ENCODE measurements at regions not wholly inside any gene's neighbourhood (a gene's known extent, or its start where the extent isn't known, plus 50 kb on each side); places are given as distances from the start of the nearest gene placed in this dataset.

GRCh38 chr2:104405623-104406022 is 448.3 kb upstream of the POU3F3 start:
- Histone ChIP-seq H3K4me2 (no peak overlapping the region), H3K9me3 (no peaks in the 10 kb centered on the region), H3K4me3 (no peak overlapping the region), H3K4me1 (no peaks in the 10 kb centered on the region), H3K27ac (no peak overlapping the region)
- TF ChIP-seq FOSL2 (IDR thresholded peaks at IDR 0.05) = no peak
- no peak for TF ChIP-seq FOSL2 (CRISPR knock-in tag; IDR thresholded peaks at IDR 0.05)
- TF ChIP-seq POLR2A (IDR thresholded peaks at IDR 0.05; ENCODE audit: low read length) = no peak
- no peak for TF ChIP-seq MYC (IDR thresholded peaks at IDR 0.05; ENCODE audit: borderline replicate concordance, low read length)
- TF ChIP-seq CBX2 (IDR thresholded peaks at IDR 0.05; ENCODE audit: borderline replicate concordance, low read depth) = no peak
- TF ChIP-seq PHF8 (IDR thresholded peaks at IDR 0.05; ENCODE audit: borderline replicate concordance, low read depth) = no peak
- DNase-seq (ENCODE audit: low read depth in 1 of 2, low spot score in 1 of 2) = no peak
- FAIRE-seq = no peak
- WGBS (ENCODE audit: missing lambda C conversion rate) = 58% methylated on average over 8 of the region's 8 CpGs
- ATAC-seq = no peak
- POLR2A ChIA-PET = no interaction called here
- CTCF ChIA-PET = no interaction called here

DNA sequence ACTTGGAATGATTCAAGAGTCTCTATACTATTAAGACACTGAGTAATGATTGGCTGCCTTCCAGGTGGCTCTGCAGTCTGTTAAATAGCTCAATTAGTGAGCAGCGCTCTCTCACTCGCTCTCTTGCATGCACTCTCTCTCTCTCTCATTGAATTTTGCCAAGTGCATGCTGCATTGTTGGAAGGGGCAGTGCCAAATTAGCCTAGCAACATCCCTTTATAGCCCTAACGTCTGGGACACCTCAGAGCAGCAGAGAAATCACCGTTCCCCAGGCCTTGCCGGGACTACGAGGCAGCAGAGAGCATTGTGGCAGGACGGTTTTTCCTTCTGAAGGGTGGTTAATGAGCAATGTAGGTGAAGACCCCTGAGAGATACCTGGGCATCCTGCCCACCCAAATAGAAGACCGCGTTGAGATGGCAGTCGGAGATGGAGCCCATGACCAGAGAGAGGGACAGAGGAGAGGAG is 447.6 kb upstream of the POU3F3 start:
- TF ChIP-seq BCL3 (IDR thresholded peaks at IDR 0.05) (no peak), ZFP36 (IDR thresholded peaks at IDR 0.05; ENCODE audit: borderline replicate concordance, partially characterized antibody) (no peak), EHMT2 (IDR thresholded peaks at IDR 0.05; ENCODE audit: low read depth) (no peak), HES2 (IDR thresholded peaks at IDR 0.05) (no peak), NFE2L2 (conservative IDR thresholded peaks at IDR 0.05; ENCODE audit: low read length) (no peak), POLR2AphosphoS2 (conservative IDR thresholded peaks at IDR 0.05; ENCODE audit: low read length) (no peak), FOSB (CRISPR knock-in tag; IDR thresholded peaks at IDR 0.05) (no peak), ATOH8 (CRISPR knock-in tag; IDR thresholded peaks at IDR 0.05; ENCODE audit: low read depth) (no peak), ZSCAN20 (CRISPR knock-in tag; IDR thresholded peaks at IDR 0.05) (no peak), HMGXB4 (CRISPR knock-in tag; IDR thresholded peaks at IDR 0.05; ENCODE audit: borderline replicate concordance) (no peak), CHD4 (IDR thresholded peaks at IDR 0.05; ENCODE audit: borderline replicate concordance) (no peak), ESRRA (IDR thresholded peaks at IDR 0.05; ENCODE audit: borderline replicate concordance, low read length) (no peak), CEBPB (IDR thresholded peaks at IDR 0.05) (no peak), MAX (IDR thresholded peaks at IDR 0.05) (no peak), MYC (IDR thresholded peaks at IDR 0.05; ENCODE audit: borderline replicate concordance, low read length) (no peak), KDM5A (IDR thresholded peaks at IDR 0.05) (no peak), RAD21 (conservative IDR thresholded peaks at IDR 0.05 in 1 of 2, IDR thresholded peaks at IDR 0.05 in 1 of 2) (no peak)
- WGBS (ENCODE audit: missing lambda C conversion rate) = 61% methylated on average over 10 of the region's 10 CpGs
- ATAC-seq (no peak), DNase-seq (ENCODE audit: low read depth in 1 of 2, low spot score in 1 of 2) (no peak), FAIRE-seq (no peak)
- Histone ChIP-seq H3K4me1 (no peaks in the 10 kb centered on the region), H3K27ac (no peak overlapping the region), H3K9me3 (no peaks in the 10 kb centered on the region), H3K4me3 (no peak overlapping the region), H3K4me2 (no peak overlapping the region)
- ChIA-PET POLR2A (no interaction called here), CTCF (no interaction called here)
